GM10266 (cell line): ENCODE measurements at regions not wholly inside any gene's neighbourhood (a gene's known extent, or its start where the extent isn't known, plus 50 kb on each side); places are given as distances from the start of the nearest gene placed in this dataset.

ENCODE experiments used
- DNase-seq: peaks from one replicate; pipeline ENCODE4 v3.0.0; 2012; ENCODE audit errors: extremely low spot score
- TF ChIP-seq, protein P1 (sequence below): IDR thresholded peaks from 2 replicates; pipeline ENCODE4 v1.5.1; 2012; ENCODE audit warnings: mild to moderate bottlenecking, low read depth; ENCODE audit not compliant: control insufficient read depth, insufficient read depth; ENCODE audit errors: missing control alignments

DNA sequence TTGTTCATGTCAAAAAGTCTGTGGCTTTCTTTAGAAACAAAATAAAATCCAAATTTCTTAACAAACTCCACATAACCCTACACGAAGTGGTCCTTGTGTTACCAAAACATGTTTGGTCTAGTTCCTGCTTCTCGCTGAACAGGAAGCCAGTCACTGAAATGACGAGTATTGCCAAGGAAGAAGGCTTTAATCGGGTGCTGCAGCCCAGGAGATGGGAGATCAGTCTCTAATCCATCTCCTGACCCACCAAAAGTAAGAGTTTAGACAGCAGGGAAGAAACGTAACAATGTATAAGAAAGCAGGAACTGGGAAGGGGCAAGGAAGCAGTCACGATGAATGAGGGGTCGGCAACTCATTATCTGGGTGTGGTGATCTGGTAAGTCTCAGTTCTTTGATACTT lies 144.6 kb upstream of the MAP9 start:
- TF ChIP-seq, protein P1, sequence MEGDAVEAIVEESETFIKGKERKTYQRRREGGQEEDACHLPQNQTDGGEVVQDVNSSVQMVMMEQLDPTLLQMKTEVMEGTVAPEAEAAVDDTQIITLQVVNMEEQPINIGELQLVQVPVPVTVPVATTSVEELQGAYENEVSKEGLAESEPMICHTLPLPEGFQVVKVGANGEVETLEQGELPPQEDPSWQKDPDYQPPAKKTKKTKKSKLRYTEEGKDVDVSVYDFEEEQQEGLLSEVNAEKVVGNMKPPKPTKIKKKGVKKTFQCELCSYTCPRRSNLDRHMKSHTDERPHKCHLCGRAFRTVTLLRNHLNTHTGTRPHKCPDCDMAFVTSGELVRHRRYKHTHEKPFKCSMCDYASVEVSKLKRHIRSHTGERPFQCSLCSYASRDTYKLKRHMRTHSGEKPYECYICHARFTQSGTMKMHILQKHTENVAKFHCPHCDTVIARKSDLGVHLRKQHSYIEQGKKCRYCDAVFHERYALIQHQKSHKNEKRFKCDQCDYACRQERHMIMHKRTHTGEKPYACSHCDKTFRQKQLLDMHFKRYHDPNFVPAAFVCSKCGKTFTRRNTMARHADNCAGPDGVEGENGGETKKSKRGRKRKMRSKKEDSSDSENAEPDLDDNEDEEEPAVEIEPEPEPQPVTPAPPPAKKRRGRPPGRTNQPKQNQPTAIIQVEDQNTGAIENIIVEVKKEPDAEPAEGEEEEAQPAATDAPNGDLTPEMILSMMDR = no peak
- no peak for DNase-seq

DNA sequence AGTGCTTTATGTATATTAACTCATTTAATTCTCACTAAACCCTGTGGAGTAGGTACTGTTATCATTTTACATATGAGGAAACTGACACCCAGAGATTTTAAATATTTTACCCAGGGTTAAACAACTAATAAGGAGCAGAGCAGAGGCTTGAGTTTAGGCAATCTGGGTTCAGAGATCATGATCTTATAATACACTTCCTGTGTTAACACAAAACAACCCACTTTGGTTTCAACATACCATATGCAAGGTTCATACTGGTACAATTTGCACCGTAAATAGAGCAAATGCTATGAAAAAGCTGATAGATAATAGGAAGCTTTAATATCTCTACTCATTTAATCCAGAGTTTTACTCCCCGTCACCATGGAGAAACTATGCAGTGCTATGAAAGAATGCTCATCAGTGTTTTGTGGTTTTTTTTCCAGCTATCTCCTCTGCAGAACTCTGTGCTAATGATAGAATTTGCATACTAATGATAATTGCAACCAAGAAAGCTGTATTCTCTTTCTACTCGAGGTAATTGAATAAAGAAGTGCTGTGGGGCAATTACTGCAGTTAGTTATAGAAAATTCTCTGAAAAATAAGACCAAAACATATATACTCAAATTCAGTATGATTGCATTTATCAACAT lies 138.8 kb upstream of the MAP9 start:
- TF ChIP-seq, protein P1 = no peak
- no peak for DNase-seq

DNA sequence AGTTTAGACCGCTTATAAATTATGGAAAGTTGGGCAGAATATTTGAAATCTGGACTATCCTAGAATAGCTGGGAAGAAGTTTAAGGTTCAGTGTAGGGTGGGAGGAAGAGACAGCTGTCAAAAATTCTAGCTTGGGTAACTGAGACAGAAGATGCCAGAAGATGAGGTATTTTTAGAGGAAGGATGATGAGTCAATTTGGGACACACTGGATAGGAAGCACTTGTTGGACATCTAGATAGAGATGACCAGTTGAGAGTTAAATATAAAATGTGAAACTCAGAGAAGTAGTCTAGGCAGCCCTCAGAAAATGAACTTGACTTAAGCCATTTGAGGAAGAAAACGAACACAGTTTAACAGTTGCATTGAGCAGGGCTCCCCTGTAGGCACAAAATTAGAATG lies 137.9 kb upstream of the MAP9 start:
- DNase-seq = no peak
- TF ChIP-seq, protein P1 = no peak

DNA sequence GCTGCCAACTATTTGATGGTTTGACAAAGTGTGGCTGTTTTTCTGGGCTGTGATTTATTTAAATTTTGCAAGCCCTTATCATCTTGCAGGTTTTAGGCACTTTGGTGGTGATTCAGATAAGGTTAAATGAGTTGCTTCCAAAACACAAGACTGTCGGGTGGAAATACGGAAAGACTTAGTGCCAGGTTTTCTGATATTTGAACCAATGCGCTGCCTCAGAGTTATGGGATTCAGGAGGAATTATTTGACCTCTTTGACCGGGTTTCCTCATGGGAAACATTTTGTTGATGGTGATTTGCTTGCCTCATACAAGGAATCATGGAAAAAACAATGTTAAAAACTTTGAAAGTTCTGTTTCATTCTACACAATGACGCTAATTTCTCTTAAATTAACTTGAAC lies 136.1 kb upstream of the MAP9 start:
- no peak for DNase-seq
- TF ChIP-seq, protein P1 = no peak

DNA sequence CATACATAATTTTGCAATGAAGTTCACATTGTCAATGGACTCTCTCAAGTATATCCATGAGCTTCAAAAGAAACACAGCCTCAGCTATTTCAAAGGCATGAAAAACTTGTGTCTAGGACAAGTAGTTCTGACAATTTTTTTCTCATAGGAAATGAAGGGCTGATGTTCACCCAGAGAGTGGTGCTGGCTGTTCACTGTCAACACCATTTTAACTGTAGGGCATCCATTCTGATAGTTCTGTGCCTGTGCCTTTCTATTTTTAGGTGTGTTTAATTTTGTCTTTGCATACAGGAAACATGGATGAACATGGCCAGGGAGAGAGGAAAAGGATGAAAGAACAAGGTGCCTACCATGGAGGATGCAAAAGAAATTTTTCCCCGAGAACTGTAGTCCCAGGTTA lies 135.3 kb upstream of the MAP9 start:
- TF ChIP-seq, protein P1 = no peak
- DNase-seq = no peak

DNA sequence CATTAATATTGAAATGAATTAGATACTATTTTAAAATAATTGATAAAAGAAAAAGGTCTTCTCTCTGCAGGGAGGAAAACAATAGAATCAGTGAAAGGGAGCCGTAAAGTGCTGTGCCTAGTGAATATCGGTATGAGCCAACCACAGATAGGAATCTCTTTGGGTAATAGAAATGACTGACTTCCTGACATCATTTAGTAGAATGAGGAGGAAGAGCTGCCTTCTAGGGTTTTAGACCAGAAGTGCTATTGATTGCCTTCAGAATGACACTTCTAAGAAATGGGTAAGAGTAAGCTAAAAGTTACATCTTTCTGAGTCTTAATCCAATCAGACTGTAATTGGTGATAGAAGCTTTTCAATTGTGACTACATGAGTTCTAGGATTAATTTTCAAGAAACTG lies 134.0 kb upstream of the MAP9 start:
- no peak for DNase-seq
- TF ChIP-seq, protein P1 = no peak

DNA sequence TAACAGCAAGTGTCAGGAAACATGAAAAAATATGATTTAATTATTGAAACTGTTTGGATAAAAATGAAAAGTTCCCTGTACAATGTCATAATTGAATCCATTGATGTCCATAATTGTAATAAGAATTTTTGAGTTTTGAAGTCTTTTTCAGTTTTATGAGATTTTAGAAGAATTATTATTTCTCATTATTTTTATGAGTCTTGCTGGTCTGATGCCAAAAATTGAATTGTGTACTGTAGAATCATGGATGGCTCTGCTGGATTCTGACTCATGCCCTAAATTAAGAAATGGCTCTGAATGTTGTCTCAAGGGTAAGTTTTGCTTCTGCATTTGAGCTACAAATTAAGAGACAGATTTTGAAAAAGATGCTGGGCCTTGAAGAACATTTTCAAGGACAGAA lies 132.8 kb upstream of the MAP9 start:
- no peak for DNase-seq
- TF ChIP-seq, protein P1 = no peak
